ENCODE measurements at regions not wholly inside any gene's neighbourhood (a gene's known extent, or its start where the extent isn't known, plus 50 kb on each side); places are given as distances from the start of the nearest gene placed in this dataset.

DNA sequence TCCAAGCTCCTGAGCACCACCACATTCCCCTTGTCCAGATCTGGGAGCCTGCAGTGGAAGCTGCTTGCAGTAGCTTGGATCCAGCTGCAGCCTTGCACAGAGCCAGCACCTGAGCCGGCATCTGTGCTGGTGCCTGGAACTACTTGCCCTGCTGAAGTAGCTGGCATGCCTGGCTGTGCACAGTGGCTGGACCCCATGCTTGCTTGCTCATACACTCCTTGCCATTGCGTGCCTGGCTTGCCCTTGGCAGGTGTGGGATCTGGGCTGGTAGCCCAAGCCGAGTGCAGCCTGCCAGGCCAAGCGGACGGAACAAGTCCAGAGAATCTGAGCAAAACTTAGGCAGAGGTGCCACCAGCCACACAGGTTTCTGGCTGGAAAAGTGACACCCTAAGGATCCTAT lies 759.9 kb downstream of the IPMK start:
- H3K9me3 Mint-ChIP-seq (ENCODE audit: insufficient read depth): peaks cover 4% of the 10 kb centered on the region

GRCh38 chr10:57506414-57507094 lies 761.1 kb downstream of the IPMK start:
- Mint-ChIP-seq H3K4me3 (no peak overlapping the region), H3K4me1 (no peaks in the 10 kb centered on the region), H3K9me3 (ENCODE audit: insufficient read depth) (peaks cover 4% of the 10 kb centered on the region), H3K27ac (no peak overlapping the region), H3K27me3 (no peaks in the 10 kb centered on the region)
- no peaks in the 10 kb centered on the region for H3K79me2 ChIP-seq (ENCODE audit: control insufficient read depth, insufficient read depth, low read length)
- no peak overlapping the region for H2AFZ ChIP-seq (ENCODE audit: insufficient read depth, low read depth, low read length, poor library complexity, severe bottlenecking)
- no peak overlapping the region for H3K4me2 ChIP-seq (replicated peaks; ENCODE audit: low read depth, low read length, poor library complexity, severe bottlenecking)
- 70% methylated on average over 9 of the region's 10 CpGs for WGBS (ENCODE audit: insufficient coverage)
- H3K36me3 ChIP-seq (replicated peaks in 1 of 2; ENCODE audit: control extremely low read depth in 1 of 2, control insufficient read depth in 1 of 2, extremely low read depth in 1 of 2, insufficient read depth in 2 of 2, low read length in 1 of 2): no peaks in the 10 kb centered on the region
- intact Hi-C loops (cut with micrococcal nuclease): no loop called here
- ChIA-PET POLR2A (no interaction called here), CTCF (no interaction called here)
- no peak for TF ChIP-seq CTCF (IDR thresholded peaks at IDR 0.05)
- TF ChIP-seq EZH2 (IDR thresholded peaks at IDR 0.05; ENCODE audit: borderline replicate concordance, insufficient read depth, low read depth, low read length, poor library complexity, severe bottlenecking): no peak
- ATAC-seq (ENCODE audit: low read depth) (no peak), DNase-seq (no peak)
- no peak overlapping the region for H3K9ac ChIP-seq (ENCODE audit: low read length)
- H3K27ac ChIP-seq (ENCODE audit: low read length in 2 of 2): no peak overlapping the region
- H3K4me1 ChIP-seq (ENCODE audit: control insufficient read depth in 2 of 2, insufficient read depth in 2 of 2, low read length in 2 of 2): no peaks in the 10 kb centered on the region
- no peaks in the 10 kb centered on the region for H4K20me1 ChIP-seq (ENCODE audit: control insufficient read depth, insufficient read depth, low read length, poor library complexity, severe bottlenecking)
- peaks cover 0 to 17% (median 0%) of the 10 kb centered on the region in 3 donors for H3K9me3 ChIP-seq (ENCODE audit: control extremely low read depth in 1 of 3, control insufficient read depth in 2 of 3, insufficient read depth in 1 of 3, low read length in 2 of 3)
- no peaks in the 10 kb centered on the region for H3K27me3 ChIP-seq (replicated peaks in 1 of 4; ENCODE audit: control extremely low read depth in 1 of 4, control insufficient read depth in 3 of 4, insufficient read depth in 4 of 4, low read length in 3 of 4)
- H3K4me3 ChIP-seq (ENCODE audit: control extremely low read depth in 1 of 5, extremely low read depth in 1 of 5, insufficient read depth in 1 of 5, low read depth in 2 of 5, low read length in 4 of 5): no peak overlapping the region

More for the DNA sequence above, 759.9 kb downstream of the IPMK start:
- H3K4me2 ChIP-seq (replicated peaks; ENCODE audit: low read depth, low read length, poor library complexity, severe bottlenecking): no peak overlapping the region
- no peak overlapping the region for H3K27ac Mint-ChIP-seq
- no peaks in the 10 kb centered on the region for H3K79me2 ChIP-seq (ENCODE audit: control insufficient read depth, insufficient read depth, low read length)
- no peak overlapping the region for H3K4me3 ChIP-seq (ENCODE audit: control extremely low read depth in 1 of 5, extremely low read depth in 1 of 5, insufficient read depth in 1 of 5, low read depth in 2 of 5, low read length in 4 of 5)
- H3K9ac ChIP-seq (ENCODE audit: low read length): no peak overlapping the region
- H4K20me1 ChIP-seq (ENCODE audit: control insufficient read depth, insufficient read depth, low read length, poor library complexity, severe bottlenecking): no peaks in the 10 kb centered on the region
- intact Hi-C loops (cut with micrococcal nuclease): no loop called here
- 73% methylated on average over 5 of the region's 5 CpGs for WGBS (ENCODE audit: insufficient coverage)
- no peak for DNase-seq
- no peaks in the 10 kb centered on the region for H3K27me3 Mint-ChIP-seq
- H2AFZ ChIP-seq (ENCODE audit: insufficient read depth, low read depth, low read length, poor library complexity, severe bottlenecking): no peak overlapping the region
- no peaks in the 10 kb centered on the region for H3K4me1 Mint-ChIP-seq
- no peaks in the 10 kb centered on the region for H3K36me3 ChIP-seq (replicated peaks in 1 of 2; ENCODE audit: control extremely low read depth in 1 of 2, control insufficient read depth in 1 of 2, extremely low read depth in 1 of 2, insufficient read depth in 2 of 2, low read length in 1 of 2)
- H3K4me1 ChIP-seq (ENCODE audit: control insufficient read depth in 2 of 2, insufficient read depth in 2 of 2, low read length in 2 of 2): no peaks in the 10 kb centered on the region
- H3K4me3 Mint-ChIP-seq: no peak overlapping the region
- POLR2A ChIA-PET: no interaction called here
- CTCF ChIA-PET: no interaction called here
- no peak for ATAC-seq (ENCODE audit: low read depth)
- no peak for TF ChIP-seq EZH2 (IDR thresholded peaks at IDR 0.05; ENCODE audit: borderline replicate concordance, insufficient read depth, low read depth, low read length, poor library complexity, severe bottlenecking)
- TF ChIP-seq CTCF (IDR thresholded peaks at IDR 0.05): no peak
- no peak overlapping the region for H3K27ac ChIP-seq (ENCODE audit: low read length in 2 of 2)
- H3K27me3 ChIP-seq (replicated peaks in 1 of 4; ENCODE audit: control extremely low read depth in 1 of 4, control insufficient read depth in 3 of 4, insufficient read depth in 4 of 4, low read length in 3 of 4): no peaks in the 10 kb centered on the region
- H3K9me3 ChIP-seq (ENCODE audit: control extremely low read depth in 1 of 3, control insufficient read depth in 2 of 3, insufficient read depth in 1 of 3, low read length in 2 of 3): peaks cover 0 to 17% (median 0%) of the 10 kb centered on the region in 3 donors
